ENCODE measurements at regions not wholly inside any gene's neighbourhood (a gene's known extent, or its start where the extent isn't known, plus 50 kb on each side); places are given as distances from the start of the nearest gene placed in this dataset.

- no peak for DNase-seq
Observed at GRCh38 chr9:134987906-134988700, 70.4 kb upstream of the FCN1 start.

DNA sequence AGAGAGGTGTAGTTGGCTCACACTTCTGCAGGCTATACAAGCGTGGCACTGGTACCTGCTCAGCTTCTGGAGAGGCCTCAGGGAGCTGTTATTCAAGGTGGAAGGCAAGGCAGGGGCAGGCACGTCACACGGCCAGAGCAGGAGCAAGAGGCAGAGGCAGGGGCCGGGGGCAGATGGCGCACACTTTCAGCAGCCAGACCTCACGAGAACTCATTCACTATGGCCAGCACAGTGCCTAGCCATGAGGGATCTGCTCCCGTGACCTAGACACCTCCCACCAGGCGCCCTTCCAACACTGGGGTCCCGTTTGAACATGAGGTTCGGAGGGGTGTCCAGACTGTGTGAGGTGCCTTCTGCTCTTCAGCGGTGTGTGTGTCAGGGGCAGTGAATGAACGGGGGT, 71.0 kb upstream of the FCN1 start:
- no peak for DNase-seq

- DNase-seq: no peak
Observed at GRCh38 chr9:134989206-134990065, 71.7 kb upstream of the FCN1 start.

GRCh38 chr9:134991808-134992754, 74.4 kb upstream of the FCN1 start:
- no peak for DNase-seq

DNA sequence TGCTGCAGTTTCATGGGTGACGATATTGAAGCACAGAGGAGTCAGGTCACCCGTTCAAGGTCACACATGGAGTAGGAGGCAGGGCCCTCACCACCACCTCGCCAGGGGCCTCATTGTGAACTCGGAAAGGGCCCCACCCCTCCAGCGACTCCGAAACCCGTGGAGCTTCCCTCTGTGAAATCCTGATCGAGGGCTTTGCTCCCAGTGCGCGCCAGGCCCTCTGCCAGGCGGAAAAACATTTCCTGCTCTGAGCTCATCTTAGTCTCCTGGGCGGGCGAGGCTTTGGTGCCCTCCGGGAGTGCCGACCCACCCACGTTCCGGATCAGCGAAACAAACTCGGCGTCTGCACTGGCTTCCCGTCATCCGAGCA, 75.0 kb upstream of the FCN1 start:
- DNase-seq: peak in 2 of 3 donors; percentile 22 to 43

DNA sequence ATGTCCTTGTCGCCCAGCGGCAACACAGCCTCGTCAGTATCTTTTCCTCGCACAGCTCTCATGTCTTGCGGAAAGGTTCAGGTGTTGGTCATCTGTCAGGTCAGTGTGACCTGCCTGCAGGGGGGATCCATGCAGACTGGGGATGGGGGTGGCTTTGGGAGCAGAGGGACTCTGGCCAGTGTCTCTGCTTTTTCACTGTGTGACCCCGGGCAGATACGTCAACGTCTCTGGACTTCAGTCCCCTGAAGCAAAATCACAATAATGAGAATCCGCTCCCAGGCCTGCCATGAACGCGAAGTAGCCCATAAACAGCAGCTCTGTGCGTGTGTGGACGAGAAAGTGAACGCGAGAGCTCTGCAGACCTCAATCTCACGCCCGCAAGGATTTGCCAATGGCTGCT, 75.7 kb upstream of the FCN1 start:
- no peak for DNase-seq

- DNase-seq: no peak
Observed at GRCh38 chr9:134993996-134994720, 76.4 kb upstream of the FCN1 start.

- no peak for DNase-seq
Observed at GRCh38 chr9:134994926-134995791, 77.4 kb upstream of the FCN1 start.

- no peak for DNase-seq
Observed at GRCh38 chr9:134995792-134996120, 78.0 kb upstream of the FCN1 start.

- no peak for DNase-seq
Observed at GRCh38 chr9:134996591-134997530, 79.1 kb upstream of the FCN1 start.

GRCh38 chr9:135000647-135001245, 83.0 kb upstream of the FCN1 start:
- no peak for DNase-seq

GRCh38 chr9:135001526-135001925, 83.8 kb upstream of the FCN1 start:
- DNase-seq: no peak

DNA sequence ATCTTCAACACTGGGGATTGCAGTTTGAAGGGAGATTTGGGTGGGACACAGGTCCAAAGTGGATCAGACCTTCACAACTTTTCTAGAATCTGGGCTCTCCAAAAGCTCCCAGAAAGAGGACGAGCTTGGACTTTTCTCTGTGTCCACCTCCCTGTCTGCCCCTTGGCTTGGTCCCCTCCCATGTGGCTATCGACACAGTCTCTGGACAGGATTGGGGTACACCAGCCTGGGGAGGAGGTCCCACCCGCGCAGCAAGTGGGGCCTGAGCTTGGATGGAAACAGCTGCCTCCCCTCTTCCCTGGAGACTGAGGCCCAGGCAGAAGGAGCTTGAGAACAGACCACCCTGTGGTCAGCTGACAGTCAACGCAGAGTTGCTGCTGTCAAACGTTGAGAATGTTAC, 84.6 kb upstream of the FCN1 start:
- no peak for DNase-seq

- DNase-seq: peak in 1 of 3 donors; percentile 19
Observed at GRCh38 chr9:135002802-135003201, 84.7 kb upstream of the OLFM1 start.

DNA sequence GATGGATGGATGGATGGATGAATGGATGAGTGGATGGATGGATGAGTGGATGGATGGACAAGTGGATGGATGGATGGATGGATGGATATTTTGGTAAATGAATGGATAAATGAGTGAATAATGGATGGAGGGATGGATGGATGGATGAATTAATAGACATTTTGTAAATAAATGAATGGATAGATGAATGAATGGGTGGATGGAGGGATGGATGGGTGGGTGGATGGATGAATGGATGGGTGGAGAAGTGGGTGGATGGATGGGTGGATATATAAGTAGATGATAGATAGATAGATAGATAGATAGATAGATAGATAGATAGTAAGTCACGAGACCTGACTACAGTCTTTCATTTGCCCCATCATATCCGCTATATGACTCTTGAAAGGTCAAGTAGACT, 82.7 kb upstream of the OLFM1 start:
- DNase-seq: no peak

DNA sequence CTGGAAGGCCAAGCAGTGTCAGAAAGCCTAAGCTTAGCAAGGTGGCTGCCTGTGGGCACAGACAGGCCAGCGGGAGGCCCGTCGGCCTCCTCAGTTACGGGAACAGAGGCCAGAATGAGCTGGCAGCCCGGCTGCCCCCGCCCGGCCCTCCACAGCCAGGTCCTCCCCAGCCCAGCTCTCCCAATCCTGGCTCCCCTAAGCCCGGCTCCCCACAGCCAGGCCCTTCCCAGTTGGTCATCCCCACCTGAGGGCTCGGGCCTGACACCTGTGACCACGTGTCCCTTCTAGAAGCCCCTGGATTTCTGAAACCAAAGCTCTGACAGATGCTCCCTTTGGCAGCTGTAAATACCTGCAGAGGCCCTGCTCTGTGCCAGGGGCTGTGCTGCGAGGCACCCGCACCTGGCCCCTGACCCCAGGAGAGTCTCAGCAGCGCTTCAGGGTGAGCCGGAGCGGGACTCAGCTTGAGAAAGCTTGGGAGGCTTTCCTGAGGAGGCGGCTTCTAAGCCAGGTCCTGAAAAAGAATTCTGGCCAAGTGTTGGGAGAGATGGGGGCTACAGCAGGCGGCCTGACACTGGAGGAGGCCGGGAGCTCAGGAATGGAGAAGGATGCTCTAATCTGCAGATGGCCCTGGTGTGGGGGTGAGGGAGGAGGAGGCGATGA, 80.4 kb upstream of the OLFM1 start:
- no peak for DNase-seq

DNA sequence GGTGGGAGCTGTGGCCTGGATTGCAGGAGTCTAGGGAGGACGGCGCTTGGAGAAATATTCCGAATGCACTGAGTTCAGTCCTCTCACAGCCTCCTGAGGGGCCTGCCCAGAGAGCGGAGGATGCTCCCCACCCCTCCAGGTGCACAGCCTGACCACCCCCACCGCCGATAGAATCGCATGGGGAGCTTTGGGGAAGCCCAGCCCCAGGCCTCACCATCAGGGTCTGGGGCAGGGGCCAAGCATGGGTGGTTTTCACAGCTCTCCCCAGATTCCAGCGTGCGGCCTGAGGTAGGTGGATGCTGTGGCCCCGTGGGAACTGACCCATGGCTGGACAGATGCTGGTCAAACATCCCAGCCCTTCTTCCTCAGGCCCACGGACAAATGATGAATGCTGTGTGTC, 79.9 kb upstream of the OLFM1 start:
- DNase-seq: no peak

DNA sequence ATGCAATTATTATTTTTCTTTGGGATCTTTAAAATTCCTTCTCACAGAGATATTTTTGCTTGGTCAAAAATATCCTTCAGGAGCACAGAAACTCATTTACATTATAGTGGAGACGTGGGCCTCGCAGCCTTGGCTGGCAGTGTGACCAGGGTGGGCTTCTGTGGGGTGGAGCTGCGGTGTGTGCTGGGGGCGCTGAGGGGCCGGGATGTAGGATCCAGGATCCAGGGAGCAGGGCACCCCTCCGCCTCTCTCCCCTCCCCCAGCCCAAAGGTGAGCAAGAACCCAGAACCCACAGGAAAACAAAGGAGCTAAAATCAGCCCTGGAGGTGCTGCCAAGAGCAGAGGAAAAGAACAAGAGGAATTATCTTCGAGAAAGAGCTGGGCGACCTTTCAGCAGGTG, 79.1 kb upstream of the OLFM1 start:
- DNase-seq: no peak

Data from muscle of back (tissue), 3 donors.